ENCODE measurements at regions not wholly inside any gene's neighbourhood (a gene's known extent, or its start where the extent isn't known, plus 50 kb on each side); places are given as distances from the start of the nearest gene placed in this dataset.
A peak's percentile ranks its signal among the peaks of the same experiment; 100 is the strongest.
"Not testable (repeated sequence)": the region's sequence is repeated elsewhere in the genome, so short reads cannot be mapped to it uniquely, and the experiment has no call there.

DNA sequence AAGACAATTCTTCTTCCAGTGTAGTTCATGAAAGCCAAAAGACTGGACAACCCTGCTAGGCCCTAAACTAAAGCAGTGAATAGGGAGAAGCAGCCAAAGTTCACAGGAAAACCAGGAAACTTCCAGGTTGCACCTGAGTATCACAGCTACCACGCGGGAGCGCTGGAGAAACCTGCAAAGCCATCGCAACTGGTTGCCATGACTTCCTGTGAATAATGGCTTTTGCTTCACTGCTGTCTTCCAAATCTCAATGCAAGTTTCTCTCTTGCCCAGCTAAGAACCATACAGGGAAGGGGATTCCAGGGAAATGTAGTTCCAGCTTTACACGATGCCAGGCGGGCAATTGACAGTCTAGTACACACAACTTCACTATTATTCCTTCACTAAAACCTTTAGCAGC lies 114.1 kb downstream of the GXYLT1 start:
- H3K27ac ChIP-seq (ENCODE audit: low read depth, low read length, severe bottlenecking) = no peak overlapping the region
- WGBS, 2 experiments (ENCODE audit: insufficient coverage in 2 of 2) = 94 to 96% methylated on average over 4 to 6 of the region's 6 CpGs
- H3K4me1 ChIP-seq (ENCODE audit: control insufficient read depth, insufficient read depth, low read length, poor library complexity, severe bottlenecking) = no peaks in the 10 kb centered on the region
- no peak overlapping the region for H3K4me3 ChIP-seq (ENCODE audit: extremely low read depth, insufficient read depth, low read length, poor library complexity, severe bottlenecking)
- H3K9me3 ChIP-seq (ENCODE audit: control insufficient read depth, low read length) = no peaks in the 10 kb centered on the region
- no peaks in the 10 kb centered on the region for H3K36me3 ChIP-seq (ENCODE audit: control insufficient read depth, insufficient read depth, low read length)

GRCh38 chr12:42027546-42027945 lies 117.1 kb downstream of the GXYLT1 start:
- H3K27ac ChIP-seq (ENCODE audit: low read depth, low read length, severe bottlenecking) = no peak overlapping the region
- no peaks in the 10 kb centered on the region for H3K9me3 ChIP-seq (ENCODE audit: control insufficient read depth, low read length)
- H3K36me3 ChIP-seq (ENCODE audit: control insufficient read depth, insufficient read depth, low read length) = no peaks in the 10 kb centered on the region
- no peak overlapping the region for H3K4me3 ChIP-seq (ENCODE audit: extremely low read depth, insufficient read depth, low read length, poor library complexity, severe bottlenecking)
- 70 to 94% methylated on average over 2 to 4 of the region's 5 CpGs for WGBS, 2 experiments (ENCODE audit: insufficient coverage in 2 of 2)
- no peaks in the 10 kb centered on the region for H3K4me1 ChIP-seq (ENCODE audit: control insufficient read depth, insufficient read depth, low read length, poor library complexity, severe bottlenecking)

- Histone ChIP-seq H3K4me3 (ENCODE audit: extremely low read depth, insufficient read depth, low read length, poor library complexity, severe bottlenecking) (no peak overlapping the region), H3K27ac (ENCODE audit: low read depth, low read length, severe bottlenecking) (no peak overlapping the region)
Observed at GRCh38 chr12:42024495-42024830, 120.2 kb downstream of the GXYLT1 start.

GRCh38 chr12:42023733-42024494 lies 120.8 kb downstream of the GXYLT1 start:
- Histone ChIP-seq H3K36me3 (ENCODE audit: control insufficient read depth, insufficient read depth, low read length) (no peaks in the 10 kb centered on the region), H3K4me3 (ENCODE audit: extremely low read depth, insufficient read depth, low read length, poor library complexity, severe bottlenecking) (no peak overlapping the region)

More at GRCh38 chr12:42024495-42024830, 120.2 kb downstream of the GXYLT1 start:
- Histone ChIP-seq H3K9me3 (ENCODE audit: control insufficient read depth, low read length) (no peaks in the 10 kb centered on the region), H3K4me1 (ENCODE audit: control insufficient read depth, insufficient read depth, low read length, poor library complexity, severe bottlenecking) (peaks cover 3% of the 10 kb centered on the region), H3K36me3 (ENCODE audit: control insufficient read depth, insufficient read depth, low read length) (no peaks in the 10 kb centered on the region)
- no CpG with 5 or more reads among the region's 3 CpGs for WGBS, 2 experiments (ENCODE audit: insufficient coverage in 2 of 2)

GRCh38 chr12:42021937-42022336 lies 122.7 kb downstream of the GXYLT1 start:
- H3K36me3 ChIP-seq (ENCODE audit: control insufficient read depth, insufficient read depth, low read length); H3K4me3 ChIP-seq (ENCODE audit: extremely low read depth, insufficient read depth, low read length, poor library complexity, severe bottlenecking); H3K4me1 ChIP-seq (ENCODE audit: control insufficient read depth, insufficient read depth, low read length, poor library complexity, severe bottlenecking); H3K9me3 ChIP-seq (ENCODE audit: control insufficient read depth, low read length); H3K27ac ChIP-seq (ENCODE audit: low read depth, low read length, severe bottlenecking): not testable (repeated sequence)
- 100% methylated on average over 2 to 6 of the region's 9 CpGs for WGBS, 2 experiments (ENCODE audit: insufficient coverage in 2 of 2)

More at GRCh38 chr12:42023733-42024494, 120.8 kb downstream of the GXYLT1 start:
- 29 to 31% methylated on average over 14 to 16 of the region's 25 CpGs for WGBS, 2 experiments (ENCODE audit: insufficient coverage in 2 of 2)
- peaks cover 3% of the 10 kb centered on the region for H3K4me1 ChIP-seq (ENCODE audit: control insufficient read depth, insufficient read depth, low read length, poor library complexity, severe bottlenecking)
- H3K9me3 ChIP-seq (ENCODE audit: control insufficient read depth, low read length) = no peaks in the 10 kb centered on the region
- H3K27ac ChIP-seq (ENCODE audit: low read depth, low read length, severe bottlenecking) = no peak overlapping the region

- WGBS, 2 experiments (ENCODE audit: insufficient coverage in 2 of 2) = 81% methylated on average over 2 of the region's 4 CpGs; no CpG with 5 or more reads in 1 of the 2 experiments
- Histone ChIP-seq H3K27ac (ENCODE audit: low read depth, low read length, severe bottlenecking) (peak overlapping the region; percentile 41), H3K9me3 (ENCODE audit: control insufficient read depth, low read length) (no peaks in the 10 kb centered on the region), H3K4me1 (ENCODE audit: control insufficient read depth, insufficient read depth, low read length, poor library complexity, severe bottlenecking) (peaks cover 3% of the 10 kb centered on the region), H3K36me3 (ENCODE audit: control insufficient read depth, insufficient read depth, low read length) (no peaks in the 10 kb centered on the region), H3K4me3 (ENCODE audit: extremely low read depth, insufficient read depth, low read length, poor library complexity, severe bottlenecking) (no peak overlapping the region)
Observed at GRCh38 chr12:42021469-42021868, 123.2 kb downstream of the GXYLT1 start.

DNA sequence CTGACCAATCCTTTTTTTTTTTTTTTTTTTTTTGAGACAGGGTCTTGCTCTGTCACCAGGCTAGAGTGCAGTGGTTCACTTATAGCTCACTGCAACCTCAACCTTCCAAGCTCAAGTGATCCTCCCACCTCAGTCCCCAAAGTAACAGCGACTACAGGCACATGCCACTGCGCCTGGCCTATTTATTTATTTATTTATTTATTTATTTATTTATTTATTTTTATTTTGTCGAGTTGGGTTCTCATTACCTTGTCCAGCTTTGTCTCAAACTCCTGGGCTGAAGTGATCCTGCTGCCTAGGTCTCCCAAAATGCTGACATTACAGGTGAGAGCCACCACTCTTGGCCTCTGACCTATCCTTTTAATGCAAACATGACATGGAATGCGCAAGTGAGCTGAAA lies 124.4 kb downstream of the GXYLT1 start:
- peaks cover 3% of the 10 kb centered on the region for H3K4me1 ChIP-seq (ENCODE audit: control insufficient read depth, insufficient read depth, low read length, poor library complexity, severe bottlenecking)
- no peaks in the 10 kb centered on the region for H3K36me3 ChIP-seq (ENCODE audit: control insufficient read depth, insufficient read depth, low read length)
- no peak overlapping the region for H3K27ac ChIP-seq (ENCODE audit: low read depth, low read length, severe bottlenecking)
- WGBS, 2 experiments (ENCODE audit: insufficient coverage in 2 of 2) = 88 to 100% methylated on average over 1 of the region's 4 CpGs
- H3K4me3 ChIP-seq (ENCODE audit: extremely low read depth, insufficient read depth, low read length, poor library complexity, severe bottlenecking) = no peak overlapping the region
- H3K9me3 ChIP-seq (ENCODE audit: control insufficient read depth, low read length) = no peaks in the 10 kb centered on the region

DNA sequence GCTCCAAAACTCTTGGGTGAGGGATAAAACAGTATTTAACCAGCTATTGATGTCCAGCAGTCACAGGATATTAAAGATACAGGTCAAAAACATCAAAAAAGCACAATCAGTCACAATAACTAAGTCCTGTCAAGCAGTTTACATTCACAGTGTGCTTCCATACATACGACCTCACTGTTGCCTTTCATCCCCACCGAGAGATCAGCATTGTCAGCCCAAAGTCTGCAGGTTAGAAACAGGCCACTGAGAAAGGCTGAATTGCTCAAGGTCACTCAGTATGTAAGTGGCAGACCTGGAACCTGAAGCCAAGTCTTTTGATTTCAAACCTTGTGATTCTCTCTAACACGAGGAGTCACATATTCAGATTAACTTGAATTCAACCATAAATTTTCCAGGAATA lies 124.9 kb downstream of the GXYLT1 start:
- peaks cover 3% of the 10 kb centered on the region for H3K4me1 ChIP-seq (ENCODE audit: control insufficient read depth, insufficient read depth, low read length, poor library complexity, severe bottlenecking)
- H3K9me3 ChIP-seq (ENCODE audit: control insufficient read depth, low read length) = no peaks in the 10 kb centered on the region
- H3K27ac ChIP-seq (ENCODE audit: low read depth, low read length, severe bottlenecking) = no peak overlapping the region
- no peak overlapping the region for H3K4me3 ChIP-seq (ENCODE audit: extremely low read depth, insufficient read depth, low read length, poor library complexity, severe bottlenecking)
- 17 to 30% methylated on average over 2 of the region's 3 CpGs for WGBS, 2 experiments (ENCODE audit: insufficient coverage in 2 of 2)
- no peaks in the 10 kb centered on the region for H3K36me3 ChIP-seq (ENCODE audit: control insufficient read depth, insufficient read depth, low read length)

DNA sequence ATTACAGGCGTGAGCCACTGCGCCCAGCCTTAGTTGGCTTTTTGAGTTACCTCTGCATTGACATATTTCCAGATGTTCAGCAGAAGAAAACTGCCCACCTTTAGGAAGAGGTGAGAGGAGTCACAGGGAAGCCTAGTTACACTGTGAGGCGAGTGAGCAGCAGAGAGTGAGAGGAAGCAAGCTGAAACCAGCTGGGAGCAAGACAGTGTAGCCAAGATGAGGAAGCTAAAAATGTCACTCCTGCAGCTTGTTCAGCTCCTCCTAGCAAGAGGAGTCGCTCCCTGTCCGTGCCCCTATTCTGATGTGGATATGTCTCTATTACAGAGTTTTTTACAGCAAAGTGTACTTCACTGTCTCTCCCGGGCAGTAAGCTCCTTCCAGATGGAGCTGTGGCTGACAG lies 127.6 kb downstream of the GXYLT1 start:
- no peak overlapping the region for H3K4me3 ChIP-seq (ENCODE audit: extremely low read depth, insufficient read depth, low read length, poor library complexity, severe bottlenecking)
- H3K27ac ChIP-seq (ENCODE audit: low read depth, low read length, severe bottlenecking) = no peak overlapping the region
- no peaks in the 10 kb centered on the region for H3K9me3 ChIP-seq (ENCODE audit: control insufficient read depth, low read length)
- H3K4me1 ChIP-seq (ENCODE audit: control insufficient read depth, insufficient read depth, low read length, poor library complexity, severe bottlenecking) = peaks cover 8% of the 10 kb centered on the region
- WGBS, 2 experiments (ENCODE audit: insufficient coverage in 2 of 2) = 98 to 100% methylated on average over 4 of the region's 6 CpGs
- H3K36me3 ChIP-seq (ENCODE audit: control insufficient read depth, insufficient read depth, low read length) = no peaks in the 10 kb centered on the region

- Histone ChIP-seq H3K36me3 (ENCODE audit: control insufficient read depth, insufficient read depth, low read length) (no peaks in the 10 kb centered on the region), H3K9me3 (ENCODE audit: control insufficient read depth, low read length) (no peaks in the 10 kb centered on the region), H3K4me3 (ENCODE audit: extremely low read depth, insufficient read depth, low read length, poor library complexity, severe bottlenecking) (no peak overlapping the region), H3K27ac (ENCODE audit: low read depth, low read length, severe bottlenecking) (no peak overlapping the region), H3K4me1 (ENCODE audit: control insufficient read depth, insufficient read depth, low read length, poor library complexity, severe bottlenecking) (peaks cover 9% of the 10 kb centered on the region)
Observed at GRCh38 chr12:42015051-42015461, 129.6 kb downstream of the GXYLT1 start.

DNA sequence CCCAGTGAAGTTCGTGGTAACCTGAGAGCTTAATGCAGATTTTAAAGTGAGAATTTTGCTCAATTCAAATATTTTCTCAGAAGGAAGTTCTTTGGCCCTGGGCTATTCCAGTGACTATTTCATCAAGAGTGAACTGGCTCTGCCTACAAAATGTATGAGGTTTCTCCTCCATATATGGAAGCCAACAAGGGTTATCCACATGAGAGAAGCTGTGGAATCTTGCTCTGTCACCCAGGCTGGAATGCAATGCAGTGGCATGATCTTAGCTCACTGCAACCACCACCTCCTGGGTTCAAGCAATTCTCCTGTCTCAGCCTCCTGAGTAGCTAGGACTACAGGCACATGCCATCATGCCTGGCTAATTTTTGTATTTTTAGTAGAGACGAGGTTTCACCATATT lies 132.2 kb downstream of the GXYLT1 start:
- not testable (repeated sequence) for H3K4me3 ChIP-seq (ENCODE audit: extremely low read depth, insufficient read depth, low read length, poor library complexity, severe bottlenecking); H3K9me3 ChIP-seq (ENCODE audit: control insufficient read depth, low read length); H3K4me1 ChIP-seq (ENCODE audit: control insufficient read depth, insufficient read depth, low read length, poor library complexity, severe bottlenecking); H3K27ac ChIP-seq (ENCODE audit: low read depth, low read length, severe bottlenecking); H3K36me3 ChIP-seq (ENCODE audit: control insufficient read depth, insufficient read depth, low read length)
- WGBS, 2 experiments (ENCODE audit: insufficient coverage in 2 of 2) = 92 to 94% methylated on average over 1 to 2 of the region's 2 CpGs

Data from mesodermal cell (in vitro differentiated cells).